ENCODE measurements at regions not wholly inside any gene's neighbourhood (a gene's known extent, or its start where the extent isn't known, plus 50 kb on each side); places are given as distances from the start of the nearest gene placed in this dataset.
"Not testable (repeated sequence)": the region's sequence is repeated elsewhere in the genome, so short reads cannot be mapped to it uniquely, and the experiment has no call there.

- H3K9ac ChIP-seq (ENCODE audit: low read depth, low read length, poor library complexity, severe bottlenecking); H3K4me3 ChIP-seq (ENCODE audit: low read length, poor library complexity, severe bottlenecking); H3K4me1 ChIP-seq (ENCODE audit: insufficient read depth, low read length, poor library complexity, severe bottlenecking); H4K20me1 ChIP-seq (ENCODE audit: insufficient read depth, low read length, poor library complexity, severe bottlenecking); H3K9me2 ChIP-seq (replicated peaks; ENCODE audit: low read depth, low read length); H3K9me3 ChIP-seq (ENCODE audit: insufficient read depth, low read depth, low read length); H2AFZ ChIP-seq (ENCODE audit: low read length); H3K36me3 ChIP-seq (ENCODE audit: insufficient read depth, low read length); H3K4me2 ChIP-seq (ENCODE audit: low read depth, low read length, poor library complexity, severe bottlenecking); H3K27me3 ChIP-seq (ENCODE audit: insufficient read depth, low read length, poor library complexity, severe bottlenecking); H3K79me2 ChIP-seq (ENCODE audit: insufficient read depth, low read length); H3F3A ChIP-seq (ENCODE audit: low read depth): not testable (repeated sequence)
Observed at GRCh38 chr7:55743454-55743717, 119.2 kb downstream of the SEPTIN14 start.

GRCh38 chr7:55742651-55743453, 119.7 kb downstream of the SEPTIN14 start:
- H3K79me2 ChIP-seq (ENCODE audit: insufficient read depth, low read length); H3K4me1 ChIP-seq (ENCODE audit: insufficient read depth, low read length, poor library complexity, severe bottlenecking); H3K27me3 ChIP-seq (ENCODE audit: insufficient read depth, low read length, poor library complexity, severe bottlenecking); H2AFZ ChIP-seq (ENCODE audit: low read length); H4K20me1 ChIP-seq (ENCODE audit: insufficient read depth, low read length, poor library complexity, severe bottlenecking); H3K4me2 ChIP-seq (ENCODE audit: low read depth, low read length, poor library complexity, severe bottlenecking); H3K36me3 ChIP-seq (ENCODE audit: insufficient read depth, low read length); H3K4me3 ChIP-seq (ENCODE audit: low read length, poor library complexity, severe bottlenecking); H3F3A ChIP-seq (ENCODE audit: low read depth); H3K9me2 ChIP-seq (replicated peaks; ENCODE audit: low read depth, low read length); H3K9ac ChIP-seq (ENCODE audit: low read depth, low read length, poor library complexity, severe bottlenecking); H3K9me3 ChIP-seq (ENCODE audit: insufficient read depth, low read depth, low read length): not testable (repeated sequence)

GRCh38 chr7:55741721-55742631, 120.6 kb downstream of the SEPTIN14 start:
- H3K4me3 ChIP-seq (ENCODE audit: low read length, poor library complexity, severe bottlenecking); H3K36me3 ChIP-seq (ENCODE audit: insufficient read depth, low read length); H3F3A ChIP-seq (ENCODE audit: low read depth); H3K9me2 ChIP-seq (replicated peaks; ENCODE audit: low read depth, low read length); H3K4me2 ChIP-seq (ENCODE audit: low read depth, low read length, poor library complexity, severe bottlenecking); H3K9ac ChIP-seq (ENCODE audit: low read depth, low read length, poor library complexity, severe bottlenecking); H2AFZ ChIP-seq (ENCODE audit: low read length); H3K4me1 ChIP-seq (ENCODE audit: insufficient read depth, low read length, poor library complexity, severe bottlenecking); H3K27me3 ChIP-seq (ENCODE audit: insufficient read depth, low read length, poor library complexity, severe bottlenecking); H3K9me3 ChIP-seq (ENCODE audit: insufficient read depth, low read depth, low read length); H4K20me1 ChIP-seq (ENCODE audit: insufficient read depth, low read length, poor library complexity, severe bottlenecking); H3K79me2 ChIP-seq (ENCODE audit: insufficient read depth, low read length): not testable (repeated sequence)

GRCh38 chr7:55740633-55741250, 121.8 kb downstream of the SEPTIN14 start:
- not testable (repeated sequence) for H3K79me2 ChIP-seq (ENCODE audit: insufficient read depth, low read length); H3K27me3 ChIP-seq (ENCODE audit: insufficient read depth, low read length, poor library complexity, severe bottlenecking); H2AFZ ChIP-seq (ENCODE audit: low read length); H3K4me3 ChIP-seq (ENCODE audit: low read length, poor library complexity, severe bottlenecking); H4K20me1 ChIP-seq (ENCODE audit: insufficient read depth, low read length, poor library complexity, severe bottlenecking); H3K9me3 ChIP-seq (ENCODE audit: insufficient read depth, low read depth, low read length); H3K9ac ChIP-seq (ENCODE audit: low read depth, low read length, poor library complexity, severe bottlenecking); H3K9me2 ChIP-seq (replicated peaks; ENCODE audit: low read depth, low read length); H3K36me3 ChIP-seq (ENCODE audit: insufficient read depth, low read length); H3F3A ChIP-seq (ENCODE audit: low read depth); H3K4me2 ChIP-seq (ENCODE audit: low read depth, low read length, poor library complexity, severe bottlenecking); H3K4me1 ChIP-seq (ENCODE audit: insufficient read depth, low read length, poor library complexity, severe bottlenecking)

GRCh38 chr7:55740053-55740452, 122.5 kb downstream of the SEPTIN14 start:
- not testable (repeated sequence) for H3K9me3 ChIP-seq (ENCODE audit: insufficient read depth, low read depth, low read length); H3K9me2 ChIP-seq (replicated peaks; ENCODE audit: low read depth, low read length); H3K27me3 ChIP-seq (ENCODE audit: insufficient read depth, low read length, poor library complexity, severe bottlenecking); H3K9ac ChIP-seq (ENCODE audit: low read depth, low read length, poor library complexity, severe bottlenecking); H3K4me2 ChIP-seq (ENCODE audit: low read depth, low read length, poor library complexity, severe bottlenecking); H3K4me3 ChIP-seq (ENCODE audit: low read length, poor library complexity, severe bottlenecking); H2AFZ ChIP-seq (ENCODE audit: low read length); H3K4me1 ChIP-seq (ENCODE audit: insufficient read depth, low read length, poor library complexity, severe bottlenecking); H3K79me2 ChIP-seq (ENCODE audit: insufficient read depth, low read length); H3K36me3 ChIP-seq (ENCODE audit: insufficient read depth, low read length); H4K20me1 ChIP-seq (ENCODE audit: insufficient read depth, low read length, poor library complexity, severe bottlenecking); H3F3A ChIP-seq (ENCODE audit: low read depth)

GRCh38 chr7:55736641-55737221, 125.8 kb downstream of the SEPTIN14 start:
- H3K9ac ChIP-seq (ENCODE audit: low read depth, low read length, poor library complexity, severe bottlenecking); H3K36me3 ChIP-seq (ENCODE audit: insufficient read depth, low read length); H3K27me3 ChIP-seq (ENCODE audit: insufficient read depth, low read length, poor library complexity, severe bottlenecking); H3K9me2 ChIP-seq (replicated peaks; ENCODE audit: low read depth, low read length); H3K4me3 ChIP-seq (ENCODE audit: low read length, poor library complexity, severe bottlenecking); H3K79me2 ChIP-seq (ENCODE audit: insufficient read depth, low read length); H4K20me1 ChIP-seq (ENCODE audit: insufficient read depth, low read length, poor library complexity, severe bottlenecking); H3K9me3 ChIP-seq (ENCODE audit: insufficient read depth, low read depth, low read length); H3K4me1 ChIP-seq (ENCODE audit: insufficient read depth, low read length, poor library complexity, severe bottlenecking); H3K4me2 ChIP-seq (ENCODE audit: low read depth, low read length, poor library complexity, severe bottlenecking); H2AFZ ChIP-seq (ENCODE audit: low read length); H3F3A ChIP-seq (ENCODE audit: low read depth): not testable (repeated sequence)

Data from Loucy (cell line).